Dendritic cell treated with granulocyte-macrophage colony-stimulating factor and Interleukin-4, amounts not matched to agents 40 ng/mL and 50 ng/mL, for 4 days (primary cell): ENCODE measurements at regions not wholly inside any gene's neighbourhood (a gene's known extent, or its start where the extent isn't known, plus 50 kb on each side); places are given as distances from the start of the nearest gene placed in this dataset.

ENCODE experiments used
- H3K27ac Mint-ChIP-seq: one replicate; pipeline ENCODE4 v1.8.0; 2022; ENCODE audit warnings: mild to moderate bottlenecking, mixed read lengths
- H3K27me3 Mint-ChIP-seq: one replicate; pipeline ENCODE4 v1.8.0; 2022; ENCODE audit warnings: mild to moderate bottlenecking, mixed read lengths
- H3K36me3 Mint-ChIP-seq: one replicate; pipeline ENCODE4 v1.8.0; 2022; ENCODE audit warnings: low read depth, mixed read lengths
- H3K4me1 Mint-ChIP-seq: one replicate; pipeline ENCODE4 v1.8.0; 2022; ENCODE audit warnings: low read depth, mixed read lengths
- H3K4me3 Mint-ChIP-seq: one replicate; pipeline ENCODE4 v1.8.0; 2022; ENCODE audit warnings: mild to moderate bottlenecking, moderate library complexity, mixed read lengths
- H3K9me3 Mint-ChIP-seq: one replicate; pipeline ENCODE4 v1.8.0; 2022; ENCODE audit warnings: mixed read lengths
- intact Hi-C: fragments of 100-400 bp; cut with micrococcal nuclease; formaldehyde crosslinking; loops from one replicate; pipeline ENCODE4 v1.15.0; 2022

- Mint-ChIP-seq H3K4me3 (no peak overlapping the region), H3K27ac (no peak overlapping the region), H3K4me1 (no peaks in the 10 kb centered on the region), H3K36me3 (no peaks in the 10 kb centered on the region), H3K27me3 (peaks cover 7% of the 10 kb centered on the region), H3K9me3 (no peaks in the 10 kb centered on the region)
- intact Hi-C loops, result no loop called here
Observed at GRCh38 chr22:47604563-47604962, 842.1 kb downstream of the TBC1D22A start.

GRCh38 chr22:47602732-47603131 is 840.3 kb downstream of the TBC1D22A start:
- peaks cover 7% of the 10 kb centered on the region for H3K27me3 Mint-ChIP-seq
- H3K4me1 Mint-ChIP-seq, result no peaks in the 10 kb centered on the region
- no peak overlapping the region for H3K4me3 Mint-ChIP-seq
- H3K36me3 Mint-ChIP-seq, result no peaks in the 10 kb centered on the region
- H3K9me3 Mint-ChIP-seq, result no peaks in the 10 kb centered on the region
- no peak overlapping the region for H3K27ac Mint-ChIP-seq
- intact Hi-C loops, result no loop called here

DNA sequence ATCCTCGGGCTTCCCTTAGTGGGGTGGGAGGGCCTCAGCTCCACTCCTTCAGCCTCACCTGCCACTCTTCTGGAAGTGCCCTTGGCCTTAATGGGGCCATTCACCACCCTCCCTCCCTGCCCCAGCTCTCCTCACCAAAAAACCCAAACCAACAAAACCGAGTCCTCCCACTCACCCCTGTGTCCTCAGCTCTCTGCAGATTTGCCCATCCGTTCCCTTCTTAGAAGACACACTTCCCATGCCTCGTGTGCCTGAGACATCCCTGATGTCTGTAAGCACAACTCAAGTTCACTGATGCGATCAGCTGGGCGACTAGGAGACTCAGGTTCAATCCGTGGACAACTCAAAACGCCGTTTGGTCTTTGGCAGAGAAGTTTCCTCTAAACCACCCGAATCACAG is 839.2 kb downstream of the TBC1D22A start:
- intact Hi-C loops, result no loop called here
- H3K27me3 Mint-ChIP-seq, result peaks cover 7% of the 10 kb centered on the region
- H3K9me3 Mint-ChIP-seq, result no peaks in the 10 kb centered on the region
- no peaks in the 10 kb centered on the region for H3K36me3 Mint-ChIP-seq
- H3K4me1 Mint-ChIP-seq, result no peaks in the 10 kb centered on the region
- no peak overlapping the region for H3K27ac Mint-ChIP-seq
- H3K4me3 Mint-ChIP-seq, result no peak overlapping the region

DNA sequence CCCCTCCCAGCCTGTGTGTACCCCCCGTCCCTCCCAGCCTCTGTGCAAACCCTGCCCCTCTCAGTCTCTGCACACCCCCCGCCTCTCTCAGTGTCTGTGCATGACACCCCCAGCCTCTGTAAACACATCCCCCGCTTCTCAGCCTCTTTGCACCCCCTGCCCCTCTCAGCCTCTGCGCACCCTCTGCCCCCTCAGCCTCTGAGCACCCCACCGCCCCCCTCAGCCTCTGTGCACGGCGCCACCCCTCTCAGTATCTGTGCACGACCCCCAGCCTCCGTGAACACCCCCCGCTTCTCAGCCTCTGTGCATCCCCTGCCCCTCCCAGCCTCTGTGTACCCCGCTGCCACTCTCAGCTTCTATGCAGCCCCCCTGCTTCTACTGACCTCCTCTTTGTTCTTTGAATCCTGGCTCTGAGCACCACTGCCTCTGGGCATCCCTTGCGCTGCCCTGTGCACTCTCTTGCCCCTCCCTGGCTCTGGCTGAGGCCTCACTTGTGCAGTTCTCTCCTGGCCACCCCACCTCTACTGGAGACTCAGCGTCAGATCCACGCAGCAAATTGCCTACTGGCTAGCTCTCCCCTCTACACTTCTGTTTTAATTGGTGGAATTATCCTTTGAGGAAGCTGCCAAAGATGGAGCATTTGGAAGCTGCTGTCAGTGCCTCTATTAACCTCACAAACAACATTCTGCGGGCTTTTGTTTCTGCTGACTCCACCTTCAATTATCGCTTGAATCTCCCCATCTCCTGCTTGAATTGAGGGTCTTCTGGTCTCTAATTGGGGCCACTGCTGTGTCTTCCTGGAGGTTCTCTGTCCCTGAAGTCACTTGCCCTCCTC is 838.6 kb downstream of the TBC1D22A start:
- Mint-ChIP-seq H3K27me3 (peaks cover 7% of the 10 kb centered on the region), H3K27ac (no peak overlapping the region), H3K36me3 (no peaks in the 10 kb centered on the region), H3K4me3 (no peak overlapping the region), H3K9me3 (no peaks in the 10 kb centered on the region), H3K4me1 (no peaks in the 10 kb centered on the region)
- intact Hi-C loops, result no loop called here

DNA sequence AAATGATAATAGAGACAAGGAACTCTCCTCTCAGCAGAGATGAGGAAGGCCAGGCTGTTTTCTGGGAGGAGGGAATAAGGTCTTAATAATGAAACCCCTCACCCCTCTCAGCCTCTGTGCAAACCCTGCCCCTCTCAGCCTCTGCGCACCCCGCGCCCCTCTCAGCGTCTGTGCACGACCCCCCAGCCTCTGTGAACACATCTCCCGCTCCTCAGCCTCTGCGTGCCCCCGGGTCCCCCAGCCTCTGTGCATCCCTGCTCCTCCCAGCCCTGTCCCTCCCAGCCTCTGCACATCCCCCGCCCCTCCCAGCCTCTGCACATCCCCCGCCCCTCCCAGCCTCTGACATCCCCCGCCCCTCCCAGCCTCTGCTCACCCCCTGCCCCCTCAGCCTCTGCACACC is 837.8 kb downstream of the TBC1D22A start:
- no peaks in the 10 kb centered on the region for H3K9me3 Mint-ChIP-seq
- H3K4me3 Mint-ChIP-seq, result no peak overlapping the region
- H3K27ac Mint-ChIP-seq, result no peak overlapping the region
- intact Hi-C loops, result no loop called here
- H3K27me3 Mint-ChIP-seq, result peaks cover 7% of the 10 kb centered on the region
- H3K4me1 Mint-ChIP-seq, result no peaks in the 10 kb centered on the region
- no peaks in the 10 kb centered on the region for H3K36me3 Mint-ChIP-seq

DNA sequence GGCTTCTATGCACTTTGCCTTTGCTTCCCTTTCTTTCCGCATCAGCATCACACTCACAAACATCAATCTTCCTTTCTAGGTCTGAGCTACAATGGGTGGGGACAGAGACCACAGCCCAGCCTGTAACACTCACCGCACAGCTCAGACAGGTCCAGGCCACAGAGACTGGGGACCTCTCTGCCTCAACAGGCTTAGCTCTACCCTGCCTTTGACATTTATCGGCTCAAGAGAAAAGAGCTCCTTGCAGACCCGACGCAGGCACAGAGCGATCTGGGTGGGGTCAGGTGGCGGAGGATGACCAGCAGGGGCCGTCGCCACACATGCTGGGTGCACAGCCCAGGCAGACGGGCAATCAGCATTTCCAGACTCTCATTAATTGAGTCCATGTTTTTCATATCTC is 837.3 kb downstream of the TBC1D22A start:
- no peaks in the 10 kb centered on the region for H3K4me1 Mint-ChIP-seq
- no peak overlapping the region for H3K4me3 Mint-ChIP-seq
- intact Hi-C loops, result no loop called here
- H3K9me3 Mint-ChIP-seq, result no peaks in the 10 kb centered on the region
- peaks cover 7% of the 10 kb centered on the region for H3K27me3 Mint-ChIP-seq
- no peaks in the 10 kb centered on the region for H3K36me3 Mint-ChIP-seq
- H3K27ac Mint-ChIP-seq, result no peak overlapping the region

GRCh38 chr22:47598864-47599263 is 836.4 kb downstream of the TBC1D22A start:
- intact Hi-C loops, result no loop called here
- no peaks in the 10 kb centered on the region for H3K4me1 Mint-ChIP-seq
- H3K27ac Mint-ChIP-seq, result no peak overlapping the region

GRCh38 chr22:47597041-47597440 is 834.6 kb downstream of the TBC1D22A start:
- no peak overlapping the region for H3K4me3 Mint-ChIP-seq
- H3K27ac Mint-ChIP-seq, result no peak overlapping the region
- peaks cover 7% of the 10 kb centered on the region for H3K27me3 Mint-ChIP-seq
- H3K4me1 Mint-ChIP-seq, result no peaks in the 10 kb centered on the region
- H3K9me3 Mint-ChIP-seq, result no peaks in the 10 kb centered on the region
- intact Hi-C loops, result no loop called here
- H3K36me3 Mint-ChIP-seq, result no peaks in the 10 kb centered on the region

More at GRCh38 chr22:47598864-47599263, 836.4 kb downstream of the TBC1D22A start:
- Mint-ChIP-seq H3K4me3 (no peak overlapping the region), H3K9me3 (no peaks in the 10 kb centered on the region), H3K36me3 (no peaks in the 10 kb centered on the region), H3K27me3 (peaks cover 7% of the 10 kb centered on the region)

GRCh38 chr22:47596176-47596690 is 833.8 kb downstream of the TBC1D22A start:
- intact Hi-C loops, result no loop called here
- Mint-ChIP-seq H3K36me3 (no peaks in the 10 kb centered on the region), H3K27ac (no peak overlapping the region), H3K4me3 (no peak overlapping the region), H3K9me3 (no peaks in the 10 kb centered on the region), H3K27me3 (peaks cover 6% of the 10 kb centered on the region), H3K4me1 (no peaks in the 10 kb centered on the region)

GRCh38 chr22:47594836-47595521 is 832.5 kb downstream of the TBC1D22A start:
- no peak overlapping the region for H3K4me3 Mint-ChIP-seq
- H3K36me3 Mint-ChIP-seq, result no peaks in the 10 kb centered on the region
- no peak overlapping the region for H3K27ac Mint-ChIP-seq
- peaks cover 3% of the 10 kb centered on the region for H3K27me3 Mint-ChIP-seq
- H3K9me3 Mint-ChIP-seq, result no peaks in the 10 kb centered on the region
- H3K4me1 Mint-ChIP-seq, result no peaks in the 10 kb centered on the region
- intact Hi-C loops, result no loop called here

GRCh38 chr22:47593911-47594311 is 831.5 kb downstream of the TBC1D22A start:
- Mint-ChIP-seq H3K9me3 (no peaks in the 10 kb centered on the region), H3K27ac (no peak overlapping the region), H3K27me3 (no peaks in the 10 kb centered on the region), H3K4me1 (no peaks in the 10 kb centered on the region), H3K36me3 (no peaks in the 10 kb centered on the region), H3K4me3 (no peak overlapping the region)
- intact Hi-C loops, result no loop called here

GRCh38 chr22:47593291-47593690 is 830.8 kb downstream of the TBC1D22A start:
- Mint-ChIP-seq H3K36me3 (no peaks in the 10 kb centered on the region), H3K27me3 (no peaks in the 10 kb centered on the region), H3K27ac (no peak overlapping the region), H3K4me3 (no peak overlapping the region), H3K9me3 (no peaks in the 10 kb centered on the region), H3K4me1 (no peaks in the 10 kb centered on the region)
- intact Hi-C loops, result no loop called here

DNA sequence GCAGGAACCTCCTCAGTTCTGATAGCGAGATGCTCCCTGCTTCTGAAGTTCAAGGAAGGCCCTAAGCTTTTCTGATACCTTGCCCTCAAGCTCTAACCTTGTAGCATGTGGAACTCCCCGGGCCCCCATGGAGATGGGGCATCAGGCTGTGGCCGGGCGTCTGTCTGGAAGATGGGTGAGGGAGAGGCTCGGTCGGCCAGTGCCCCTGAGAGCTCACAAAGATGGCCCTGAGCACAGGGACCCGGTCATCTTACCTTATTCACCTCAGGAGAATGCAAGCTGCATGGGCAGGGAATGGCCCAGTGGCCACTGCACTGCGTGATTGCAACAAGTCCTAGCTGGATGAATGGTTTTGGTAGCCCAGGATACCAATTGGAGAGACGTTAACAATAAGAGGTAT is 830.3 kb downstream of the TBC1D22A start:
- Mint-ChIP-seq H3K9me3 (no peaks in the 10 kb centered on the region), H3K4me1 (no peaks in the 10 kb centered on the region), H3K36me3 (no peaks in the 10 kb centered on the region), H3K4me3 (no peak overlapping the region), H3K27me3 (no peaks in the 10 kb centered on the region), H3K27ac (no peak overlapping the region)
- intact Hi-C loops, result no loop called here

DNA sequence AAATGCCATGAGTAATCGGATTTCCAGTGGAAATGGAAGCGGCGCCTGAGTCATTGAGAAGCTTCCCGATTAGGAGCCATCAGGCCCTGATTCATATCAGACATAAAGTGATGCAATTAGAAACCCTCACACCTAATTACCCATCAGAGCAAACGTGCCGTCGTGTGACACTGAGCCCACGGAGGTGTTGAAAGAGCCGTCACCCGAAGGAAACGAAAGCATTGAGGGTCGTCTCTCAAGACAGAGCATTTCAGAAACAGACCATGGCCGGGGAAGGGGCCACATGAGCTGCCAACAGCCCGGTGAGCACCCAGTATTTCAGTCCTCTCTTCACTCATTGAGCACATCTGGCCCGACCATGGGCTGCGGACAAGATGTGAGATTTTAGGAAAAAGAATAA is 829.3 kb downstream of the TBC1D22A start:
- H3K27ac Mint-ChIP-seq, result no peak overlapping the region
- H3K4me1 Mint-ChIP-seq, result no peaks in the 10 kb centered on the region
- no peaks in the 10 kb centered on the region for H3K36me3 Mint-ChIP-seq
- H3K4me3 Mint-ChIP-seq, result no peak overlapping the region
- intact Hi-C loops, result no loop called here
- no peaks in the 10 kb centered on the region for H3K9me3 Mint-ChIP-seq
- no peaks in the 10 kb centered on the region for H3K27me3 Mint-ChIP-seq
